T-helper 22 cell (primary cell): ENCODE measurements at regions not wholly inside any gene's neighbourhood (a gene's known extent, or its start where the extent isn't known, plus 50 kb on each side); places are given as distances from the start of the nearest gene placed in this dataset.
"Not testable (repeated sequence)": the region's sequence is repeated elsewhere in the genome, so short reads cannot be mapped to it uniquely, and the experiment has no call there.

Source experiments
- DNase-seq: peaks from one replicate; pipeline ENCODE4 v3.0.0-alpha.2; 2020; ENCODE audit warnings: low read depth

DNA sequence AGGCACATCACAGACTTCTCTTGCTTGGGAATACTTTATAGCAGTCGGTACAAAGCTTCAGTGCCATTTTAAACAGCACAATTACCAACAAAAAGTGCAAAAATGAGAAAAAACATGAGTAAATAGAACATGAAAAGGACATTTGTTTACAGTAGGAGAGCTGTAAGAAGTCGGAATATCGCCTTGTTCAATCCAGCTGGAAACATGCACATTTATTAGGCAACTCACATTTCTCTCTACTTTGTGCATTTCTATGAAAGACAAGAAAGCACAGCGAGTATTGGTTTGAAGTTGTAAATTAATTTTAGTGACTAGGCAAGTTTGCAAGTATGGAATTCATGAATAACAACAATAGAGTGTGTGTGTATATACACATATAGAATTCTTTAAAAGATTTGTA, 484.7 kb downstream of the DACH1 start:
- DNase-seq = no peak

GRCh38 chr13:71380191-71380590, 486.8 kb downstream of the DACH1 start:
- DNase-seq = no peak

DNA sequence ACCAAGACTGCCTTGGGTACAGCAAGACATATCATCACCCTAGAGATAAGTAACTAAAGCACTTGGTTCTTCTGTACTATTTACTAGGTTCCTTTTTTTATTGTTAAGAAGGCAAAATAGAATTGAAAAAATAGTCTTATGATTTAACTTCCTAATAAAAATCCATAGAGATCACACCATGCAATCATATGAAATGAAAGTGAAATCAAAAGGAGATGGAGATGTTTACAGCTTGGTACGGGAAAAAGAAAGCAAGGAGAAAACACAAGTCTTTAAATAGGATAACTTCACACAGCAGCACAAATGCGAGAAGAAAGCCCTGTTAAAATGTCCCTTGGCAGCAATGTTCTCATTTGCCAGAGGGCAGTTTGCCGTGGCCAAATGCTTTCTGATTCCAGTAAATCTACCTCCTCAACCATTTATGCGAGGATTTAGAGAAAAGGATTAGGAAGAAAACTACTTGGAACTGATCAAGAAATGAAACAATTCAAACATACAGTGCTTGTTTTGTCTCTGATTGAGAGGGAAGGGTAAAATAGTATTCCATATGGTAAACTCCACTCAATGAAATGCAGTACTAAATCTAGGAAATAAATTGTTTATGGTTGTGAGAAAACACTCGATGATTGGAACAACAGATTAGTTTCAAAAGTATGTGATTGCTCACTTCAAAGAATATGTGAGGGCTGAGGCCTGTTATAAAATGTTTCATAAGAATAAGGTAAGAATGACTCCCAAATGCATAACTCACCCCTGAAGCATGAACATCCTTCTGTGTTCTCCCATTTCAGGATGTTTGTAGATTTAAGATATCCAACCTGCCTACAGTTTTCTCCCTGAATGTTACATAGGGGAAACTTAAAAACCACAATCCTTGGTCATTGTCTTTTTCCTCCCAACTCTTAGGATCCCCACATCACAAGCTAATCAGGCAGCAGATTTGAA, 487.8 kb downstream of the DACH1 start:
- DNase-seq = no peak

- DNase-seq = no peak
These were observed 492.4 kb downstream of the DACH1 start for GRCh38 chr13:71374471-71375049.

DNA sequence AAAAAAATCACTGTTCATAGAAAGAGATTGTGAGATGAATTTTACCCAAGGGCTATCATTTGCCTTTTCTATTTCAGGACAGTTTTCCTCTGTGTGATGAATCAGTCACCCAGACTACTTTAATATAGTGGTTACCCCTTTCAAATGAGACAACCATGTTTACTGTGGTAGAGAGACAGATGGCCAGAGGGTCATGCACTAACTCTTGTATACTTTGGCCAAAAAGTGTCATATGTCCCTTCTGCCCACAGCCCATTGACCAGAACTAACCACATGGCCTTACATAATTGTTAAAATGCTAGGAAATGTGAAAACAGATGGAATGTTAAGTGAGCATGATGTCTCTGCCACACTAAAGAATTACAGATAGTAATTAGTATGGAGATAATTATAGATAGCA, 498.7 kb downstream of the DACH1 start:
- DNase-seq = no peak

GRCh38 chr13:71360041-71360440, 507.0 kb downstream of the DACH1 start:
- DNase-seq = no peak

DNA sequence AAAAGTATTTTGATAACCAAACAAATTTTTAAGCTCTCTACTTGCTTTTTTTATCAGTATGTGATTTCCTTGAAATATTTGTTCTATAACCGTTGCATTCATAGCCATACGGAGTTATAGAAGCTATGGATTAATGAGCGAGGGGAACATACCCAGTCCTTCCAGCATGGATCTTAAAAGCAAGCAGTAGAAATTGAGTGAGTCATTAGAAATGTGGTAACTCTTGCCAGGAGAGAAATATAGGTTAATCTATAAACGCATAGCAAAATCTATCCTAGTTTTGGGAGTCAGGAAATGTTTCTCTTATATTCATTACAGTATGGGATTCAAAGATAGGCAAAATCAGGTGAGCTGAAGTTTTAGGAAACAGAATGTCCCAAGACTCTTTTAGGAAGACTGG, 507.4 kb downstream of the DACH1 start:
- no peak for DNase-seq

GRCh38 chr13:71358218-71358617, 508.8 kb downstream of the DACH1 start:
- DNase-seq = no peak

DNA sequence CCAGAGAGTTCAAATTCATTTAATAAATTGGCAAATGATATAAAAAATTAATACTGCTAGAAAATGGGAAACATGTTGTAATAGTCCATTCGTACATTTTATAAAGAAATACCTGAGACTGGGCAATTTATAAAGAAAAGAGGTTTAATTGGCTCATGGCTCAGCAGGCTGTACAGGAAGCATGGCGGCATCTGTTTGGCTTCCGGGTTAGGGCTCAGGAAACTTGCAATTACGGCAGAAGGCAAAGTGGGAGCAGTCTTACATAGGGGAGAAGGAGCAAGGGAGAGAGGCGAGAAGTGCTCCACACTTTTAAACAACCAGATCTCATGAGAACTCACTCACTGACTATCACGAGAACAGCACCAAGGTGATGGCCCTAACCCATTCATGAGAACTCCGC, 512.0 kb downstream of the DACH1 start:
- DNase-seq = no peak

GRCh38 chr13:71350886-71351285, 516.1 kb downstream of the DACH1 start:
- no peak for DNase-seq

GRCh38 chr13:71345856-71346255, 521.1 kb downstream of the DACH1 start:
- not testable (repeated sequence) for DNase-seq

GRCh38 chr13:71339736-71340135, 527.3 kb downstream of the DACH1 start:
- no peak for DNase-seq

GRCh38 chr13:71339005-71339404, 528.0 kb downstream of the DACH1 start:
- DNase-seq = no peak

GRCh38 chr13:71338070-71338469, 528.9 kb downstream of the DACH1 start:
- no peak for DNase-seq

- DNase-seq = no peak
These were observed 539.7 kb downstream of the DACH1 start for GRCh38 chr13:71327266-71327665.

DNA sequence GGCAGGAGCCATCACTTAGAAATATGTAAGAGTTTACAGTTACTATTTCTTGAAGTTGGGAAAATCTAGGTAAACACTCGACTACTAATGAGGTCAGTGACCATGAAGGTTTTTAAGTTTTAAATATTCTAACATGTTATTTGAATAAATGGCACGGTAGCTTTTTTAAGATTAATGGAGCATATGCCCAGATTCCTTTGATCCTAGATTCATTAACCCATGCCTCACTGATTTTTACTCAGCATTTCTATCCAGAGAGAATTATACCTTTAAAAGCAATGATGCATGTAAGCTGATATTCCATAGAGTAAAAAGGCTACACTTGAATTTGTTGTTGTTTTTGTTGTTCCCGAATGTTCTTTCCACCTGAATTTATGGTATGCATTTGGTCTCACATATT, 541.4 kb downstream of the DACH1 start:
- no peak for DNase-seq

DNA sequence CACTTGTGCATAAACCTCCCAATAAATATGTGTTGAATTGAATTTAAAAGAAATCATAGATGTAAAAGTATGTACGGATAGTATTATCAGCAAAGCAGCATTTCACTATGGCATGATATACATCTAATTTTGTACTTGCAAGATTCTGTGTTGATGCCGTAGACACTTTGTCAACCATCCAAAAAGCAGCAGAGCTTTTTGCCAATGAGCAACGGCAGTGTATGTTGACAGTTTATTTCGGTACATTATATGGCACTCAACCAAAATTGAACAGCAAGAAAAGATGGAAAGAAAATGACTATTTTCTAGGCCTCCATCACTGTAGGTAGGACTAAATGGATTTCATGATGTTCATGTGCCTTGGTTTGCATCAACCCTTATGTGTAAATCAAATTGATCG, 543.7 kb downstream of the DACH1 start:
- DNase-seq = no peak

GRCh38 chr13:71320452-71320851, 546.6 kb downstream of the DACH1 start:
- DNase-seq = no peak

DNA sequence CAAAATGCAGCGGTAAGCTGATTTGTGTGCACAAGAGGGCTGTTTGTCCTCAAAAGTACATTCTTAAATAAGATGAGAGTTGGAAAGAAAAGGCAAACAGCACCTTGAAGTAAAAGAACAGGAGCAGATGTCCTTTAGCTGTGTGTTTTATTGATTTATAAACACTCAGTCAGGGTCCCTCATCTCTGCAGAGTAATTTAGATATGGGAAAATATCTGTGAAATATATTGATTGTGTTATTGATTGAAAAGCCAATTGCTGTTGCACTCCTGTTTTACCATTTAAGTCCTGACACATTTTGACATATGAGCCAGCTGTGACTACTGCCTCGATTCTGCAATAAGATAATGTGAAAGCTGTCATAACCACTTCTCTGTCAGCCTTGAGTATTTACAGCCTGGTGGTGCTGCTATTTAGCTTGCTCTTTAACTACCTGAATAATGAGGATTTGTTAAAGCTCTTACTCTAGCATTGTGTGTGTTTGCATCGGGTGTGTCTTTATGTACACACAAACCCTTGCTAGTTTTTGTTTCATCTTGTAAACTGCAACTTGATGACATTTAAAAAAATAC, 550.1 kb downstream of the DACH1 start:
- DNase-seq = no peak

DNA sequence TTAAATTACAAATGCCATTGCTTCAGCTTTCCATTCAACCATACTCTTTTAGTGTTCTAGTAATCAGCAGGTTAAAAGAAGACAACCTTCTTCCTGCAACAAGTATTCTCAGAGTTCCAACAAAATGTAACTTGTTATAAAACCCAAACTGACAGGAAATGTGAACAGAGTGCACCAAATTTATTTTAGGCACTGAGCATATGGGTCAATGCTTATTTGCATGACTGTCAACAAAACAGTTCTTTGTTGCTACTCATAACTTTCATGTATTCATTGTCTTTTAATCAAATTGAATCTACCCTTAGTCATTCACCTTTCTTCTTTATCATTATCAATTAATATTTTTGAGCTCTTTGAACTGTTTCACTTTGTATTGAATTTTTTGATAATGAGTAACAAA, 554.1 kb downstream of the DACH1 start:
- DNase-seq = no peak

- no peak for DNase-seq
These were observed 557.1 kb downstream of the DACH1 start for GRCh38 chr13:71309905-71310304.

GRCh38 chr13:71306821-71307220, 560.2 kb downstream of the DACH1 start:
- no peak for DNase-seq

DNA sequence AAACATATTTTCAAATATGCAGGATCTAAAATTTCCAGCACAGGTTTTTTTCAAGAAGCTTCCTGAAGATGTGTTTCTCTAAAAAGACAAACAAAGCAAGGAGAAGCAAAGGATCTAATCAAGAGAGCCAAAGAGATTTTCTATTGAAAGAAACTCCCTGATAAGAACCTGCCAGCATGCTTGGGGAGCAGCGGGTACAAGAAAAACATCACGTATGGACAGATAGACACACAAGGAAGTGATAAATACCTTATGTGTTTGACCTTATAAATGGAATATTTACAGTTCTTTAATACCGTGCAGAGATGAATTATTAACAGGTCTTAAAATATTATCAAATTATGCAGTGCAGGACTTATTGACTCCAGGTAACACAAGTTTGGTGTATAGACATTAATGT, 562.1 kb downstream of the DACH1 start:
- no peak for DNase-seq
